SK-N-SH treated with all-trans-retinoic acid at 6 μM for 48 hours (cell line): ENCODE measurements at regions not wholly inside any gene's neighbourhood (a gene's known extent, or its start where the extent isn't known, plus 50 kb on each side); places are given as distances from the start of the nearest gene placed in this dataset.

Experiments used
- ARNTL ChIP-seq: fragments of 450-650 bp; formaldehyde crosslinking; IDR thresholded peaks from 2 replicates; pipeline ENCODE4 v1.5.0; 2020; ENCODE audit warnings: low read depth, mild to moderate bottlenecking, moderate library complexity, borderline replicate concordance
- BACH2 ChIP-seq: fragments of 250-450 bp; sonication (Bioruptor Pico); IDR thresholded peaks from 2 replicates; pipeline ENCODE4 v1.9.0; 2021; ENCODE audit warnings: mild to moderate bottlenecking, borderline replicate concordance
- GLIS3 ChIP-seq: fragments of 250-450 bp; sonication (Bioruptor Pico); IDR thresholded peaks from 2 replicates; pipeline ENCODE4 v1.5.0; 2020; ENCODE audit warnings: mild to moderate bottlenecking, moderate library complexity
- OSR1 ChIP-seq: fragments of 250-450 bp; sonication (Bioruptor Pico); IDR thresholded peaks from 2 replicates; pipeline ENCODE4 v1.8.0; 2022; ENCODE audit warnings: moderate library complexity, mild to moderate bottlenecking, inconsistent platforms
- PATZ1 ChIP-seq: fragments of 250-450 bp; sonication (Bioruptor Pico); IDR thresholded peaks from 2 replicates; pipeline ENCODE4 v1.8.0; 2020; ENCODE audit warnings: mild to moderate bottlenecking, moderate library complexity, borderline replicate concordance
- PPARA ChIP-seq: fragments of 250-450 bp; sonication (Bioruptor Pico); IDR thresholded peaks from 2 replicates; pipeline ENCODE4 v1.5.0; 2020; ENCODE audit warnings: mild to moderate bottlenecking, borderline replicate concordance
- RARB ChIP-seq: fragments of 250-450 bp; sonication (Bioruptor Pico); IDR thresholded peaks from 2 replicates; pipeline ENCODE4 v1.8.0; 2021; ENCODE audit warnings: mild to moderate bottlenecking, moderate library complexity
- SNAI2 ChIP-seq: fragments of 250-450 bp; sonication (Bioruptor Pico); IDR thresholded peaks from 2 replicates; pipeline ENCODE4 v1.5.0; 2020; ENCODE audit warnings: mild to moderate bottlenecking, moderate library complexity
- TCF4 ChIP-seq: fragments of 250-450 bp; sonication (Bioruptor Pico); IDR thresholded peaks from 2 replicates; pipeline ENCODE4 v1.8.0; 2021; ENCODE audit warnings: mild to moderate bottlenecking, moderate library complexity, borderline replicate concordance
- TOX ChIP-seq: fragments of 250-450 bp; sonication (Bioruptor Pico); IDR thresholded peaks from 2 replicates; pipeline ENCODE4 v1.8.0; 2021; ENCODE audit warnings: mild to moderate bottlenecking, moderate library complexity, borderline replicate concordance
- ZFP3 ChIP-seq: fragments of 250-450 bp; sonication (Bioruptor Pico); IDR thresholded peaks from 2 replicates; pipeline ENCODE4 v1.5.0; 2020; ENCODE audit warnings: mild to moderate bottlenecking, moderate library complexity
- ZFP30 ChIP-seq: fragments of 450-650 bp; formaldehyde crosslinking; IDR thresholded peaks from 2 replicates; pipeline ENCODE4 v1.5.0; 2022; ENCODE audit warnings: mild to moderate bottlenecking, moderate library complexity
- ZNF565 ChIP-seq: fragments of 450-650 bp; formaldehyde crosslinking; conservative IDR thresholded peaks from 2 replicates; pipeline ENCODE4 v1.5.0; 2020; ENCODE audit warnings: low read depth, mild to moderate bottlenecking, moderate library complexity

DNA sequence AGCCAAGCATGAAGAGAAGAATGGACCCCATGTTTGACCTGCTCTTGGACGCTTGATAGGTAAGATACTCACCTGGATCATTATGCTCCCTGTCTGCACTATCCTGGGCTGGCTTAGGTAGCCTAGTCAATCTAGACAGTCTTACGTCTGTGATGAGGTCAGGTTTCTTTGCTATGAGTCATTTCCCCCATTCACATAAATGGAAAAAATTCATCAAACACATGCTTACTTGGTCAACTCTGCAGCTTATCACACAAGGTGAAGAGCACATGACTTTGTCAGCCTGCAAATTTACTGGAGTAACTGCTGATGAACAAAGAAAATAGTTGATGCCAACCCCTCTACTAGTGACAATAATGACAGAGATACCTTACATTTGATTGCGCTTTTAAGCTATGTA lies 170.0 kb downstream of the NUFIP1 start:
- TF ChIP-seq TOX (CRISPR knock-in tag) (no peak), ZFP30 (no peak), RARB (CRISPR knock-in tag) (no peak), ZNF565 (no peak), TCF4 (CRISPR knock-in tag) (no peak), GLIS3 (CRISPR knock-in tag) (no peak), PPARA (no peak), ZFP3 (no peak), ARNTL (CRISPR knock-in tag) (no peak), BACH2 (CRISPR knock-in tag) (no peak), SNAI2 (CRISPR knock-in tag) (no peak), OSR1 (CRISPR knock-in tag) (no peak), PATZ1 (no peak)
